Heart left ventricle (tissue), 16 donors: ENCODE measurements at regions not wholly inside any gene's neighbourhood (a gene's known extent, or its start where the extent isn't known, plus 50 kb on each side); places are given as distances from the start of the nearest gene placed in this dataset.

ENCODE experiments used
- ATAC-seq, 4 donors: fragments of 200-7000 bp; cut with Tn5 transposase; one replicate each; pipeline ENCODE4 v1.9.1; 2020 to 2022; ENCODE audit warnings: moderate library complexity in 4 of 4, mild to moderate bottlenecking in 3 of 4, moderate number of reproducible peaks in 1 of 4
- DNase-seq, 5 donors: peaks; one replicate each; pipeline ENCODE4 v3.0.0-alpha.2; 2020
- H3K27ac ChIP-seq, 12 donors: fragments of 200-600 bp; sonication (generic) in 4 of 12; one replicate each; pipeline versions ENCODE4 v1.5.0 to v1.8.0; 2016 to 2022; ENCODE audit warnings: mild to moderate bottlenecking in 2 of 12
- H3K27me3 ChIP-seq, 9 donors: fragments of 200-600 bp; sonication (generic) in 2 of 9; one replicate each; pipeline versions ENCODE4 v1.5.1 to v1.8.0; 2016 to 2022; ENCODE audit warnings: mild to moderate bottlenecking in 3 of 9
- H3K36me3 ChIP-seq, 9 donors: fragments of 200-600 bp; sonication (generic) in 2 of 9; one replicate each; pipeline versions ENCODE4 v1.5.0 to v1.8.0; 2018 to 2022; ENCODE audit warnings: mild to moderate bottlenecking in 2 of 9
- H3K4me1 ChIP-seq, 12 donors: fragments of 200-600 bp; sonication (generic) in 4 of 12; one replicate each; pipeline versions ENCODE4 v1.5.0 to v1.8.0; 2016 to 2022; ENCODE audit warnings: mild to moderate bottlenecking in 3 of 12
- H3K4me3 ChIP-seq, 12 donors: fragments of 200-600 bp; sonication (generic) in 4 of 12; one replicate each; pipeline versions ENCODE4 v1.5.0 to v1.8.0; 2017 to 2022; ENCODE audit warnings: mild to moderate bottlenecking in 9 of 12, moderate library complexity in 4 of 12
- H3K9me3 ChIP-seq, 12 donors: fragments of 200-600 bp; sonication (generic) in 4 of 12; one replicate each; pipeline versions ENCODE4 v1.5.0 to v1.8.0; 2016 to 2022; ENCODE audit warnings: mild to moderate bottlenecking in 1 of 12
- POLR2A ChIP-seq, 2 donors: fragments of 450-650 bp; IDR thresholded peaks; one replicate each; pipeline ENCODE4 v1.6.1; 2017; ENCODE audit warnings: antibody characterized with exemption in 2 of 2, mild to moderate bottlenecking in 2 of 2, moderate library complexity in 2 of 2
- WGBS, 4 donors: extraction: QIAGEN DNeasy Blood & Tissue Kit in 2 of 4; methylation state at CpG; one replicate each; pipeline versions ENCODE4 v1.1.5 to v1.1.7; 2013 to 2018; 5-methylcytosine and 5-hydroxymethylcytosine counted together
- intact Hi-C, 10 donors: fragments of 100-400 bp; cut with DNase I; formaldehyde crosslinking; loops; one replicate each; pipeline versions ENCODE4 v1.11.1 to v1.14.2; 2022
- TF ChIP-seq, protein P1 (sequence below), 12 donors: fragments of 200-600 bp; sonication (generic) in 4 of 12; IDR thresholded peaks; one replicate each; pipeline versions ENCODE4 v1.5.0 to v1.8.0; 2018 to 2022; ENCODE audit warnings: antibody characterized with exemption in 12 of 12, mild to moderate bottlenecking in 5 of 12
- donor health status: ischemic (EF 13 %, LVEDD 7.1; RV severe dilation, severe dysfunction).
- donor health status: healthy with polysubstance abuse.
- donor health status: DM: no; HTN: yes; CAD: no.
- donor health status: DM: no; HTN: no; CAD: no.
- donor health status: ischemic (EF 25% LVEDD 6.9; RV normal size, moderate dysfunction).
- donor health status: ischemic (EF 25% LVEDD 5.7; RV mildly dilated, moderate dysfunction).
- donor health status: healthy.
- donor health status: DM: yes; HTN: yes; CAD: no.
- donor health status: ischemic (EF 35%, LVEDD 5.7; RV mildly dilated, moderate dysfunction).
- donor health status: nonischemic (EF 11% LVEDD 7.7; RV severe dilation, severe dysfunction).
- donor health status: DM: yes; HTN: yes; CAD: no.
- donor health status: PGD.
- donor health status: ischemic (EF 29% LVEDD 5.4; RV normal size, mild dysfunction).
- donor health status: nonischemic (EF 23%, LVEDD 6.1; RV moderate dilation, normal function).

DNA sequence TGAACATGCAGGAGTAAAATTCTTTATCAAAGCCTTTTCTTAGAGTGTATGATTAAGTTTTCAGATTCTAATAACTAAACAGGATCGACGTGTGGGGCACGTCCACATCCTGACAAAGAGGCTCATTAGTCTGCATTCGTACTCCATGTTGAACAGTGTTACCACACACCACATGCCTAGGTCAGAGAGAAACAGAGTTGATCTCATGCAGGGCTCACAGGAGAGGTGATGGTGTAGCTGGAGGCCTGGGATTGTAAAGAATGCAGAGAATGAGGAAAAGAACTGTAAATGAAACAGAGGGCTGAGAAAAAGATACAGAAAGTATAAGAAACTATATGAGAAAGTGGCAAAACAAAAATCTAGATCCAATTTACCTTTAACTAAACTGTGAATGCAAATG lies 632.5 kb downstream of the BCL11A start:
- Histone ChIP-seq H3K4me3 (no peak overlapping the region), H3K4me1 (no peaks in the 10 kb centered on the region), H3K36me3 (no peaks in the 10 kb centered on the region), H3K27ac (no peak overlapping the region), H3K27me3 (no peaks in the 10 kb centered on the region), H3K9me3 (no peaks in the 10 kb centered on the region)
- ATAC-seq (no peak), DNase-seq (no peak)
- TF ChIP-seq POLR2A (IDR thresholded peaks at IDR 0.05) = no peak
- TF ChIP-seq, protein P1, sequence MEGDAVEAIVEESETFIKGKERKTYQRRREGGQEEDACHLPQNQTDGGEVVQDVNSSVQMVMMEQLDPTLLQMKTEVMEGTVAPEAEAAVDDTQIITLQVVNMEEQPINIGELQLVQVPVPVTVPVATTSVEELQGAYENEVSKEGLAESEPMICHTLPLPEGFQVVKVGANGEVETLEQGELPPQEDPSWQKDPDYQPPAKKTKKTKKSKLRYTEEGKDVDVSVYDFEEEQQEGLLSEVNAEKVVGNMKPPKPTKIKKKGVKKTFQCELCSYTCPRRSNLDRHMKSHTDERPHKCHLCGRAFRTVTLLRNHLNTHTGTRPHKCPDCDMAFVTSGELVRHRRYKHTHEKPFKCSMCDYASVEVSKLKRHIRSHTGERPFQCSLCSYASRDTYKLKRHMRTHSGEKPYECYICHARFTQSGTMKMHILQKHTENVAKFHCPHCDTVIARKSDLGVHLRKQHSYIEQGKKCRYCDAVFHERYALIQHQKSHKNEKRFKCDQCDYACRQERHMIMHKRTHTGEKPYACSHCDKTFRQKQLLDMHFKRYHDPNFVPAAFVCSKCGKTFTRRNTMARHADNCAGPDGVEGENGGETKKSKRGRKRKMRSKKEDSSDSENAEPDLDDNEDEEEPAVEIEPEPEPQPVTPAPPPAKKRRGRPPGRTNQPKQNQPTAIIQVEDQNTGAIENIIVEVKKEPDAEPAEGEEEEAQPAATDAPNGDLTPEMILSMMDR (IDR thresholded peaks at IDR 0.05) = no peak
- intact Hi-C loops = no loop called here
- 75 to 80% (median 76%) methylated on average over 4 of the region's 4 CpGs for WGBS, 4 donors

DNA sequence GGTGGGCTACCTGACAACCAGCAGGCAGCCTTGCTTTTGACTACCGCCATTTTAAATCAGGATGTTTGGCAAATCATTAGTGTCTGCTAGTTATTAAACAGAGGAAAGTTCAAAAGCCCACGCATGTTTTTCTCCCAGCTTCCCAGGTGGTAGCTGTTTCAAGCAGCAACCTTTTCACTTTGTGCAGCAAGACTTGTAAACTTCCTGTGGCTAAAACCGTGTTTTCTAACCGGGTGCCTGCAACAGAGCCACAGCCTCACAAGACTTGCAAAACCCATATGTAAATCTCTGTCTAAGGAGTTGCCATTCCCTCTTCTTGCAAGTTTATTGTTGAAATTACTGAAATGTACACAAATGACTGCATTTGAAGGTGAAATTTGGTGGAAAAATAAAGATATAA lies 633.1 kb downstream of the BCL11A start:
- DNase-seq (no peak), ATAC-seq (no peak)
- H3K9me3 ChIP-seq = no peaks in the 10 kb centered on the region
- 73 to 82% (median 74%) methylated on average over 4 of the region's 4 CpGs for WGBS, 4 donors
- H3K27ac ChIP-seq = no peak overlapping the region
- TF ChIP-seq, protein P1 (IDR thresholded peaks at IDR 0.05) = no peak
- no peak for TF ChIP-seq POLR2A (IDR thresholded peaks at IDR 0.05)
- intact Hi-C loops = no loop called here
- H3K4me1 ChIP-seq = no peaks in the 10 kb centered on the region
- peaks cover 0 to 4% (median 0%) of the 10 kb centered on the region in 9 donors for H3K27me3 ChIP-seq
- no peaks in the 10 kb centered on the region for H3K36me3 ChIP-seq
- H3K4me3 ChIP-seq = no peak overlapping the region

DNA sequence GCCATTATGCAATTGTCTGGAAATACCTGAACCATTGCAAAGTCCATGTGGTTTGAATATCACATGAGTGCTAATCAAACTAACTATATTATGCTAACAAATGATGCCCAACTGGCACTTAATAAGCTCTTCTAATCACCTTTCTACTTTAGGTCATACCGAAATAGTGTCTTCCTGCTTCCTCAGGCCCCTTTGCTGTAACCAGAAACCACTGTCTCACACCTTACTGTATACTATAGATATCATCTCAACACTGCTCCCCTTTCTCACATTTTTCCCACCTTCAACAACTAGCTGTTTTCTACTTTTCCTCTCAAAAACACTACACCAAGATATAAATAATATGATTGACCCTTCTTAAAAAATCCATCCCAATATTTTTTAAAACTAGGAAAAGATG lies 633.9 kb downstream of the BCL11A start:
- 52 to 80% (median 66%) methylated on average over 1 of the region's 1 CpG for WGBS, 4 donors

DNA sequence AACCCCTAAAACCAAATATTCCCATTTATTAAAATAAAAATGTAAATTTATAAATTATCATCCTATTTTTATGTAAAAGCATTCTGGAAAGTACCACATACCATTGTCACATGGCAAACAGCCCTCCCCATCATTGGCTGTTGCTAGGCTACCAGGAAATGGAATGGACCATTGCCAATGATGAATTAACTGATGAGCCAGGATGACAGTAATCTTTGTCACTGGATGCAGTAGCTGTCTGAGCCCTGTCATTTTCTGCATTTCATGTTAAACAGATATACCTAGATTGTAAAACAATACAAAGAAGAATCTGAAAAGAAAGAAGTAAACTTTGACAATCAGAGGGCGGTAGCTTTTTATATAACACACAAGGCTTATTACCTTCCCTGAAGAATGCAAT lies 641.4 kb downstream of the BCL11A start:
- ATAC-seq = no peak
- DNase-seq = no peak
- TF ChIP-seq, protein P1 (IDR thresholded peaks at IDR 0.05) = no peak
- TF ChIP-seq POLR2A (IDR thresholded peaks at IDR 0.05) = no peak
- Histone ChIP-seq H3K9me3 (no peaks in the 10 kb centered on the region), H3K4me3 (no peak overlapping the region), H3K4me1 (no peaks in the 10 kb centered on the region), H3K27ac (no peak overlapping the region), H3K36me3 (no peaks in the 10 kb centered on the region), H3K27me3 (peaks cover 0 to 9% (median 0%) of the 10 kb centered on the region in 9 donors)
- intact Hi-C loops = no loop called here
- 0 to 89% (median 42%) methylated on average over 1 of the region's 1 CpG for WGBS, 4 donors

More for the DNA sequence above, 633.9 kb downstream of the BCL11A start:
- Histone ChIP-seq H3K9me3 (no peaks in the 10 kb centered on the region), H3K4me3 (no peak overlapping the region), H3K27ac (no peak overlapping the region), H3K27me3 (peaks cover 0 to 9% (median 0%) of the 10 kb centered on the region in 9 donors), H3K4me1 (no peaks in the 10 kb centered on the region), H3K36me3 (no peaks in the 10 kb centered on the region)
- TF ChIP-seq, protein P1 (IDR thresholded peaks at IDR 0.05) = no peak
- no peak for TF ChIP-seq POLR2A (IDR thresholded peaks at IDR 0.05)
- intact Hi-C loops = no loop called here
- DNase-seq = no peak
- ATAC-seq = no peak
